SK-N-MC (cell line): ENCODE measurements at regions not wholly inside any gene's neighbourhood (a gene's known extent, or its start where the extent isn't known, plus 50 kb on each side); places are given as distances from the start of the nearest gene placed in this dataset.

Source experiments
- EZH2 ChIP-seq: fragments of 200-600 bp; sonication (generic); IDR thresholded peaks from one replicate; pipeline ENCODE4 v1.6.1; 2017; ENCODE audit warnings: antibody characterized with exemption
- FOXP2 ChIP-seq: optimal IDR thresholded peaks from 2 replicates; pipeline ENCODE3; 2011; ENCODE audit warnings: mild to moderate bottlenecking, moderate library complexity; ENCODE audit not compliant: insufficient read depth; ENCODE audit errors: extremely low read length, control extremely low read depth
- POLR2AphosphoS5 ChIP-seq: IDR thresholded peaks from 2 replicates; pipeline ENCODE4 v1.6.1; 2012; ENCODE audit warnings: mild to moderate bottlenecking, low read depth, low read length, borderline replicate concordance

DNA sequence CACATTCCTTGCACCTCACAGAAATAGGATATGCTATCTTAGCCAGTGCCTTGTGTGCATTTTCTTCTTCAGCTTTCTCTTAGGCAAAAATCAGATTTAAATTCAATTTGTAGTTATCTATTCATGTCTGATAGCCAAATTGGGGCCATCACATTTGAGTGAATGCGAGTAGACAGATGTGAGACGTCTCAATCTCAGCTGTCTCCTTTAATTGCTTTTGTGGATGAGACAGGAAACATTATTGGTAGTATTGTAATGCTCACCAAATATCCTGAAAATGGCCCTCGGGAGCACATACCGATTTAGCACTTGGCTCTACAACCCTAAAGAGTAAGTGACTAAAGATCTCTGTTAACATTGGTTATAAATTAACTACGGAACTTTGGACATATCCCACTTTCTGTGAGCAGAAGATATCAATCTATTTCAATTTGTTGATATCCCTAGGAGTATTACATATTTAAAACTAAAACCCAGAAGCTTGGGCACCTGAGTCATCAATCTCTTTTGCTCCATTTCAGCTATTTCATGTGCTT, 1012.5 kb upstream of the TMEM132C start:
- TF ChIP-seq POLR2AphosphoS5: no peak
- TF ChIP-seq FOXP2: no peak
- TF ChIP-seq EZH2: no peak
